Fibroblast of villous mesenchyme (primary cell): ENCODE measurements at regions not wholly inside any gene's neighbourhood (a gene's known extent, or its start where the extent isn't known, plus 50 kb on each side); places are given as distances from the start of the nearest gene placed in this dataset.

Experiments used
- DNase-seq: peaks from one replicate; pipeline ENCODE4 v3.0.0-alpha.2; 2010; ENCODE audit warnings: low read depth
- H3K4me3 ChIP-seq: 2 replicates; pipeline ENCODE4 v1.5.1; 2011; ENCODE audit warnings: low read depth, mild to moderate bottlenecking, low read length
- CTCF ChIP-seq: IDR thresholded peaks from 2 replicates; pipeline ENCODE4 v1.5.1; 2012; ENCODE audit warnings: low read depth, mild to moderate bottlenecking, low read length; ENCODE audit not compliant: insufficient read depth

GRCh38 chr22:34934261-34934660 lies 131.7 kb upstream of the ISX start:
- TF ChIP-seq CTCF = no peak
- no peak overlapping the region for H3K4me3 ChIP-seq

GRCh38 chr22:34943830-34944229 lies 122.1 kb upstream of the ISX start:
- H3K4me3 ChIP-seq = no peak overlapping the region
- TF ChIP-seq CTCF = no peak
- no peak for DNase-seq

More at GRCh38 chr22:34934261-34934660, 131.7 kb upstream of the ISX start:
- DNase-seq = no peak

GRCh38 chr22:34946339-34946985 lies 119.5 kb upstream of the ISX start:
- TF ChIP-seq CTCF = no peak
- no peak for DNase-seq
- no peak overlapping the region for H3K4me3 ChIP-seq

GRCh38 chr22:34950489-34950888 lies 115.5 kb upstream of the ISX start:
- no peak for TF ChIP-seq CTCF
- DNase-seq = no peak
- no peak overlapping the region for H3K4me3 ChIP-seq

GRCh38 chr22:34951212-34951611 lies 114.7 kb upstream of the ISX start:
- no peak for TF ChIP-seq CTCF
- no peak for DNase-seq
- H3K4me3 ChIP-seq = no peak overlapping the region

- H3K4me3 ChIP-seq = no peak overlapping the region
- TF ChIP-seq CTCF = no peak
- no peak for DNase-seq
Observed at GRCh38 chr22:34960005-34960404, 106.0 kb upstream of the ISX start.

GRCh38 chr22:34966980-34967565 lies 98.9 kb upstream of the ISX start:
- DNase-seq = no peak
- H3K4me3 ChIP-seq = no peak overlapping the region
- TF ChIP-seq CTCF = no peak
